ENCODE measurements at regions not wholly inside any gene's neighbourhood (a gene's known extent, or its start where the extent isn't known, plus 50 kb on each side); places are given as distances from the start of the nearest gene placed in this dataset.

GRCh38 chr17:71011391-71011790 lies 842.1 kb downstream of the KCNJ2 start:
- CTCF ChIA-PET = no interaction called here
- no peak overlapping the region for H3K27ac Mint-ChIP-seq (ENCODE audit: unreplicated experiment)
- H3K4me3 Mint-ChIP-seq (ENCODE audit: low read depth, unreplicated experiment) = no peak overlapping the region
- TF ChIP-seq, protein P1, sequence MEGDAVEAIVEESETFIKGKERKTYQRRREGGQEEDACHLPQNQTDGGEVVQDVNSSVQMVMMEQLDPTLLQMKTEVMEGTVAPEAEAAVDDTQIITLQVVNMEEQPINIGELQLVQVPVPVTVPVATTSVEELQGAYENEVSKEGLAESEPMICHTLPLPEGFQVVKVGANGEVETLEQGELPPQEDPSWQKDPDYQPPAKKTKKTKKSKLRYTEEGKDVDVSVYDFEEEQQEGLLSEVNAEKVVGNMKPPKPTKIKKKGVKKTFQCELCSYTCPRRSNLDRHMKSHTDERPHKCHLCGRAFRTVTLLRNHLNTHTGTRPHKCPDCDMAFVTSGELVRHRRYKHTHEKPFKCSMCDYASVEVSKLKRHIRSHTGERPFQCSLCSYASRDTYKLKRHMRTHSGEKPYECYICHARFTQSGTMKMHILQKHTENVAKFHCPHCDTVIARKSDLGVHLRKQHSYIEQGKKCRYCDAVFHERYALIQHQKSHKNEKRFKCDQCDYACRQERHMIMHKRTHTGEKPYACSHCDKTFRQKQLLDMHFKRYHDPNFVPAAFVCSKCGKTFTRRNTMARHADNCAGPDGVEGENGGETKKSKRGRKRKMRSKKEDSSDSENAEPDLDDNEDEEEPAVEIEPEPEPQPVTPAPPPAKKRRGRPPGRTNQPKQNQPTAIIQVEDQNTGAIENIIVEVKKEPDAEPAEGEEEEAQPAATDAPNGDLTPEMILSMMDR (IDR thresholded peaks at IDR 0.05; ENCODE audit: unreplicated experiment) = no peak
- no TSS peak for BruUV-seq (replicated peaks)
- intact Hi-C loops (cut with micrococcal nuclease; ENCODE audit: unreplicated experiment) = no loop called here
- H3K4me1 Mint-ChIP-seq (ENCODE audit: low read depth, unreplicated experiment) = no peaks in the 10 kb centered on the region
- H3K36me3 Mint-ChIP-seq (ENCODE audit: insufficient read depth, unreplicated experiment) = no peaks in the 10 kb centered on the region
- DNase-seq = no peak
- peaks cover 4% of the 10 kb centered on the region for H3K9me3 Mint-ChIP-seq (ENCODE audit: low read depth, unreplicated experiment)
- H3K27me3 Mint-ChIP-seq (ENCODE audit: unreplicated experiment) = no peaks in the 10 kb centered on the region

DNA sequence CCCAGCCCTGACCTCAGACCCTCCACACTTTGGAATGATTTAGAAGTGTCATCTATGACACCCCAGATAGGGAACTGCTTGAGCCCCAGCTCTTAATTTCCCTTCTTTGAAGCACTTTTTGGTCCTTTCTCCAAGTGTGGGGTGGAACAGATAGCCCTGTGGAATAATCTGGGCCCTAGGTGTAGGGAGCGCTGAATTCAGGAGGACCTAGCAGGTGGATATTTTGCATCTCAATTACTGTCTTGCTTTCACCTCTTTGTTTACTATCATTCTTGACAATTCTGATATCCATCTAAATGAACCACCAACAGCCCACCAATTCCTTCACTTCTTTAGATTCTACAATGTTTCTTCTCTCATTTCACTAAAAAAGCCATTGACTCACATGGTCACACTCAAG lies 850.4 kb downstream of the KCNJ2 start:
- no peaks in the 10 kb centered on the region for H3K27me3 Mint-ChIP-seq (ENCODE audit: unreplicated experiment)
- no TSS peak for BruUV-seq (replicated peaks)
- TF ChIP-seq, protein P1 (IDR thresholded peaks at IDR 0.05; ENCODE audit: unreplicated experiment) = no peak
- DNase-seq = no peak
- no peak overlapping the region for H3K4me3 Mint-ChIP-seq (ENCODE audit: low read depth, unreplicated experiment)
- H3K27ac Mint-ChIP-seq (ENCODE audit: unreplicated experiment) = no peak overlapping the region
- H3K9me3 Mint-ChIP-seq (ENCODE audit: low read depth, unreplicated experiment) = peaks cover 2% of the 10 kb centered on the region
- no peaks in the 10 kb centered on the region for H3K4me1 Mint-ChIP-seq (ENCODE audit: low read depth, unreplicated experiment)
- CTCF ChIA-PET = no interaction called here
- no peaks in the 10 kb centered on the region for H3K36me3 Mint-ChIP-seq (ENCODE audit: insufficient read depth, unreplicated experiment)
- intact Hi-C loops (cut with micrococcal nuclease; ENCODE audit: unreplicated experiment) = no loop called here

DNA sequence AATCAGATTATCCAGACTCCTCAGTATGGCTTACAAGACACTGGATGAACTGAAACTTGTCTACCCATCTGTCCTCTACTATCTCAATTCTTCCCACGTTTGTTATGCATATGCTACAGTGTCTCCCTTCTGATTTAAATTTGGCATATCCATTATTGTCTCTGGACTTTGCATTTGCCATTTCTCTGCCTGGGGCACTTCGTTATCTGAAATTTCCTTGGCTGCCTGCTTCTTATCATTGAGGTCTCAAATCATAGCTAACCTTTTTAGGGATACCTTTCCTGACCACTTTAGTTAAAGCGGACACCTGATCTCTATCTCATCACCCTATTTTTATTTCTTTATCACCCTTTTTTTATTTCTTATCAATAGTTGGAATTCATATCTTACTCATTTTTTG lies 853.4 kb downstream of the KCNJ2 start:
- no peaks in the 10 kb centered on the region for H3K27me3 Mint-ChIP-seq (ENCODE audit: unreplicated experiment)
- H3K4me1 Mint-ChIP-seq (ENCODE audit: low read depth, unreplicated experiment) = no peaks in the 10 kb centered on the region
- BruUV-seq (replicated peaks) = no TSS peak

GRCh38 chr17:71023249-71024030 lies 854.1 kb downstream of the KCNJ2 start:
- Mint-ChIP-seq H3K4me1 (ENCODE audit: low read depth, unreplicated experiment) (no peaks in the 10 kb centered on the region), H3K27ac (ENCODE audit: unreplicated experiment) (no peak overlapping the region), H3K27me3 (ENCODE audit: unreplicated experiment) (no peaks in the 10 kb centered on the region), H3K4me3 (ENCODE audit: low read depth, unreplicated experiment) (no peak overlapping the region), H3K9me3 (ENCODE audit: low read depth, unreplicated experiment) (no peaks in the 10 kb centered on the region), H3K36me3 (ENCODE audit: insufficient read depth, unreplicated experiment) (no peaks in the 10 kb centered on the region)
- TF ChIP-seq, protein P1 (IDR thresholded peaks at IDR 0.05; ENCODE audit: unreplicated experiment) = no peak
- intact Hi-C loops (cut with micrococcal nuclease; ENCODE audit: unreplicated experiment) = no loop called here
- BruUV-seq (replicated peaks) = no TSS peak
- DNase-seq = no peak
- CTCF ChIA-PET = no interaction called here

More for the DNA sequence above, 853.4 kb downstream of the KCNJ2 start:
- H3K4me3 Mint-ChIP-seq (ENCODE audit: low read depth, unreplicated experiment) = no peak overlapping the region
- H3K27ac Mint-ChIP-seq (ENCODE audit: unreplicated experiment) = no peak overlapping the region
- H3K36me3 Mint-ChIP-seq (ENCODE audit: insufficient read depth, unreplicated experiment) = no peaks in the 10 kb centered on the region
- DNase-seq = no peak
- intact Hi-C loops (cut with micrococcal nuclease; ENCODE audit: unreplicated experiment) = no loop called here
- TF ChIP-seq, protein P1 (IDR thresholded peaks at IDR 0.05; ENCODE audit: unreplicated experiment) = no peak
- CTCF ChIA-PET = no interaction called here
- peaks cover 2% of the 10 kb centered on the region for H3K9me3 Mint-ChIP-seq (ENCODE audit: low read depth, unreplicated experiment)
